Lower lobe of right lung (tissue), 2 donors: ENCODE measurements at regions not wholly inside any gene's neighbourhood (a gene's known extent, or its start where the extent isn't known, plus 50 kb on each side); places are given as distances from the start of the nearest gene placed in this dataset.

Source experiments
- ATAC-seq, 2 donors: fragments of 200-7000 bp; cut with Tn5 transposase; one replicate each; pipeline ENCODE4 v1.9.1; 2020 to 2022; ENCODE audit warnings: mild to moderate bottlenecking in 2 of 2, moderate library complexity in 2 of 2
- DNase-seq: peaks from one replicate; pipeline ENCODE4 v3.0.0-alpha.2; 2020
- H3K27ac ChIP-seq: fragments of 200-600 bp; one replicate; pipeline ENCODE4 v1.8.0; 2022
- H3K27me3 ChIP-seq: fragments of 200-600 bp; one replicate; pipeline ENCODE4 v1.8.0; 2022; ENCODE audit warnings: low read depth
- H3K36me3 ChIP-seq: fragments of 200-600 bp; one replicate; pipeline ENCODE4 v1.8.0; 2022; ENCODE audit warnings: mild to moderate bottlenecking
- H3K4me1 ChIP-seq: fragments of 200-600 bp; one replicate; pipeline ENCODE4 v1.8.0; 2022
- H3K4me3 ChIP-seq: fragments of 200-600 bp; one replicate; pipeline ENCODE4 v1.8.0; 2022; ENCODE audit warnings: mild to moderate bottlenecking
- H3K9me3 ChIP-seq: fragments of 200-600 bp; one replicate; pipeline ENCODE4 v1.8.0; 2022
- intact Hi-C: fragments of 100-400 bp; cut with DNase I; formaldehyde crosslinking; loops from one replicate; pipeline ENCODE4 v1.11.0; 2022
- TF ChIP-seq, protein P1 (sequence below): fragments of 200-600 bp; IDR thresholded peaks from one replicate; pipeline ENCODE4 v1.8.0; 2022; ENCODE audit warnings: antibody characterized with exemption, mild to moderate bottlenecking
- donor health status: DM: no; HTN: yes; CAD: no; lungs with severe emphysema.

DNA sequence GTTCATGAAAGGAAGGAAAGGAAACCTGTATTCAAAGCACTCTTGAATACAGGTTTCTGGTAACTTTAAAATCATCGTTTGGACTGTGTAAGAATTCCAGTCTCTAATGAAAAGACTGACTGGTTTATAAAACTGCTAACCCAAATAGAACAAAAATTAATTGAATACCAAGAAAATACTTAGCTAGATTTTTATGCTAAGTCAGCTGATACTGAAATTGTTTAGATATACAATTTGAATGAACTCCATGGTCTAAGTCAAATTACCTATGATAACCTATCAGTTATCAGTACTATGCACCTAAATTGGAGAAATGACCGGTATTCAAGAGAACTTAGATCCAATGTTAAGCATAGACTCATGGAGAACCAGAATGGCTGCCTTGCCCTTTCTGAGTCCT, 338.3 kb downstream of the RNF144B start:
- Histone ChIP-seq H3K4me1 (no peaks in the 10 kb centered on the region), H3K27me3 (no peaks in the 10 kb centered on the region), H3K27ac (no peak overlapping the region), H3K36me3 (no peaks in the 10 kb centered on the region), H3K4me3 (no peak overlapping the region), H3K9me3 (no peaks in the 10 kb centered on the region)
- ATAC-seq (no peak), DNase-seq (no peak)
- intact Hi-C loops = no loop called here
- TF ChIP-seq, protein P1, sequence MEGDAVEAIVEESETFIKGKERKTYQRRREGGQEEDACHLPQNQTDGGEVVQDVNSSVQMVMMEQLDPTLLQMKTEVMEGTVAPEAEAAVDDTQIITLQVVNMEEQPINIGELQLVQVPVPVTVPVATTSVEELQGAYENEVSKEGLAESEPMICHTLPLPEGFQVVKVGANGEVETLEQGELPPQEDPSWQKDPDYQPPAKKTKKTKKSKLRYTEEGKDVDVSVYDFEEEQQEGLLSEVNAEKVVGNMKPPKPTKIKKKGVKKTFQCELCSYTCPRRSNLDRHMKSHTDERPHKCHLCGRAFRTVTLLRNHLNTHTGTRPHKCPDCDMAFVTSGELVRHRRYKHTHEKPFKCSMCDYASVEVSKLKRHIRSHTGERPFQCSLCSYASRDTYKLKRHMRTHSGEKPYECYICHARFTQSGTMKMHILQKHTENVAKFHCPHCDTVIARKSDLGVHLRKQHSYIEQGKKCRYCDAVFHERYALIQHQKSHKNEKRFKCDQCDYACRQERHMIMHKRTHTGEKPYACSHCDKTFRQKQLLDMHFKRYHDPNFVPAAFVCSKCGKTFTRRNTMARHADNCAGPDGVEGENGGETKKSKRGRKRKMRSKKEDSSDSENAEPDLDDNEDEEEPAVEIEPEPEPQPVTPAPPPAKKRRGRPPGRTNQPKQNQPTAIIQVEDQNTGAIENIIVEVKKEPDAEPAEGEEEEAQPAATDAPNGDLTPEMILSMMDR = no peak

DNA sequence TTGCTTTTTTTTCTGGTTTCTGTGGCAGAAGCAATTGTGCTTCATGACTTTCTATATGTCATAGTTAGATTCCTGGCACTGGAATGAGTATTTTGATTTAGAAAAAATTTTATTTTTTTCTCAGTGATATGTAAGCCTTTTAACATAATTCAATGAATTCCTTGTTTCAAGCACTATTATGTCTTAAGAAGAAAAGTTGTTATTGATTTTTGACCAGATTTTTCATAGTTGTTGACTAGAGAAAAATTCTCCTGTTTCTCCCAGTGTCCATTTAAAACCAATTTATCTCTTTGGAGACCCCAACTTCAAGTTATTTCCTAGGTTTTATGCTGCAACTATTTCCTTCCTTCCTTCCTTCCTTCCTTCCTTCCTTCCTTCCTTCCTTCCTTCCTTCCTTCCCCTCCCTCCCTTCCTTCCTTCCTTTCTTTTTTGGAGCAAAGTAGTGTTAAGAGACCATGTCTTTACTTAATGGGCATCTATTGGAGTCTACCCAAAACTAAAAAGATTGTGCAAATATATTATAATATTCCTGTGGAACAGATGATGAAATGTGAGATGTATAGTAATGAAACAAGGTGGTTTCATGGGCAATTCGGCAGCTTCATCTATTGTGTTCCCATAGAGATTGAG, 346.9 kb downstream of the RNF144B start:
- intact Hi-C loops = no loop called here

GRCh38 chr6:18741741-18742140, 354.6 kb downstream of the RNF144B start:
- intact Hi-C loops = no loop called here
- H3K36me3 ChIP-seq = no peaks in the 10 kb centered on the region
- no peaks in the 10 kb centered on the region for H3K4me1 ChIP-seq

More for the DNA sequence above, 346.9 kb downstream of the RNF144B start:
- Histone ChIP-seq H3K36me3 (no peaks in the 10 kb centered on the region), H3K9me3 (peaks cover 3% of the 10 kb centered on the region), H3K4me1 (no peaks in the 10 kb centered on the region), H3K27me3 (no peaks in the 10 kb centered on the region), H3K27ac (no peak overlapping the region), H3K4me3 (no peak overlapping the region)
- no peak for DNase-seq
- TF ChIP-seq, protein P1 = no peak
- ATAC-seq = no peak

DNA sequence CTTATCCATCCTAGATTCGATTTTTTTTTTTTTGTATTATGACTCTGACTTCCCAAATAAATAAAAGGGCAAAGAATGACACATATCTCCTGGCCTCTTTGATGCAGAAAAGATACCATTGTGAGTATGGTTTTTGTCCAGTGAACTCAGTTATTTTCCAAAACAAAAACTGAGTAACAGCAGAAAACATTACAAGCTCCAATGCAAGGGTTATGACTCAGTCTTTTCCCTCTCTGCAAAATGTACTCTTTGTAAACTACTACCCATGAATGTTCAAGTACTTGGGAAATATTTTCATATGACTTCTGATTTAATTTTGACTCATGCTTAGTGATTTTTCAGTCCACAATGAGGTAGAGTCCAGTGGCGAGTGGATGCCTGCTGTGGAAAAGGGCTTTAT, 355.3 kb downstream of the RNF144B start:
- Histone ChIP-seq H3K27me3 (no peaks in the 10 kb centered on the region), H3K36me3 (no peaks in the 10 kb centered on the region), H3K4me1 (no peaks in the 10 kb centered on the region), H3K27ac (no peak overlapping the region), H3K9me3 (no peaks in the 10 kb centered on the region), H3K4me3 (no peak overlapping the region)
- ATAC-seq (no peak), DNase-seq (no peak)
- intact Hi-C loops = no loop called here
- TF ChIP-seq, protein P1 = no peak

More at GRCh38 chr6:18741741-18742140, 354.6 kb downstream of the RNF144B start:
- DNase-seq (no peak), ATAC-seq (no peak)
- TF ChIP-seq, protein P1 = no peak
- Histone ChIP-seq H3K4me3 (no peak overlapping the region), H3K27me3 (no peaks in the 10 kb centered on the region), H3K27ac (no peak overlapping the region), H3K9me3 (no peaks in the 10 kb centered on the region)

DNA sequence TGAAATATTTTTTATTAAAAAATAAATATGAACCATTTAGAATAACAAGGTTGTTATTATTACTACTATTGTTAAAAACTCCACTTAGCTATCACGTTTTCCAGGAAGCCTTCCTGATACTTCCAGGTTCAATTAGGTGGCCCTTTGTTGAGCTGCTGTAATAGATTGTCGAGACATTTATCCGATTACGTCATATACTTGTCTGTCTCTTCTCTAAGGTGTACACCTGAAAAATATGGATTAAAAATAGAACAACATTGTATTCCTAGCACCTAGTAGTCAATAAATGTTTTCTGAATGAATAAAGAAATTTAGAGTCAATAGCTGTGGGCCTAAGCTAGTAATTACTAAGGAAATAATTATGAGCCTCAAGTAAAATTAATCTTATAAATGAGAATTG, 359.6 kb downstream of the RNF144B start:
- intact Hi-C loops = no loop called here
- ATAC-seq = no peak
- TF ChIP-seq, protein P1 = no peak
- Histone ChIP-seq H3K9me3 (no peaks in the 10 kb centered on the region), H3K36me3 (no peaks in the 10 kb centered on the region), H3K27me3 (no peaks in the 10 kb centered on the region), H3K27ac (no peak overlapping the region), H3K4me1 (no peaks in the 10 kb centered on the region), H3K4me3 (no peak overlapping the region)
- no peak for DNase-seq
